ENCODE measurements at regions not wholly inside any gene's neighbourhood (a gene's known extent, or its start where the extent isn't known, plus 50 kb on each side); places are given as distances from the start of the nearest gene placed in this dataset.

- TF ChIP-seq ZNF70 (CRISPR knock-in tag; IDR thresholded peaks at IDR 0.05) = no peak
- no peak for TF ChIP-seq ZFP30 (CRISPR knock-in tag; IDR thresholded peaks at IDR 0.05)
- no peak for TF ChIP-seq ZC3H10 (CRISPR knock-in tag; IDR thresholded peaks at IDR 0.05)
- TF ChIP-seq CSRNP3 (CRISPR knock-in tag; IDR thresholded peaks at IDR 0.05) = no peak
- TF ChIP-seq CREB5 (CRISPR knock-in tag; IDR thresholded peaks at IDR 0.05; ENCODE audit: low read depth) = no peak
- no peak for TF ChIP-seq RARB (CRISPR knock-in tag; IDR thresholded peaks at IDR 0.05)
- TF ChIP-seq ARNTL (CRISPR knock-in tag; IDR thresholded peaks at IDR 0.05; ENCODE audit: borderline replicate concordance, low read depth) = no peak
- no peak for TF ChIP-seq POU6F1 (CRISPR knock-in tag; IDR thresholded peaks at IDR 0.05; ENCODE audit: borderline replicate concordance, low read depth)
Observed at GRCh38 chr22:48822278-48823233, 1005.1 kb downstream of the BRD1 start.

All from SK-N-SH treated with all-trans-retinoic acid at 6 μM for 48 hours (cell line).